Ovary (tissue), 7 donors: ENCODE measurements at regions not wholly inside any gene's neighbourhood (a gene's known extent, or its start where the extent isn't known, plus 50 kb on each side); places are given as distances from the start of the nearest gene placed in this dataset. TPM values are rescaled to one million over a fixed set of nuclear protein-coding genes. Genes with fewer than 3 reads are reported as not detected.

Experiments
- DNase-seq, 5 donors: peaks; one replicate each; pipeline ENCODE4 v3.0.0-alpha.2; 2019 to 2020
- H3K27ac ChIP-seq, 2 donors: fragments of 200-600 bp; one replicate each; pipeline versions ENCODE4 v1.5.1 to v1.8.0; 2019 to 2022
- H3K27me3 ChIP-seq: fragments of 200-600 bp; one replicate; pipeline ENCODE4 v1.8.0; 2022
- H3K36me3 ChIP-seq: fragments of 200-600 bp; sonication (generic); one replicate; pipeline ENCODE4 v1.5.1; 2019
- H3K4me1 ChIP-seq: one replicate; pipeline ENCODE4 v1.8.1; 2013; ENCODE audit warnings: mild to moderate bottlenecking, moderate library complexity; ENCODE audit not compliant: insufficient read depth
- H3K4me3 ChIP-seq: fragments of 200-600 bp; sonication (generic); one replicate; pipeline ENCODE4 v1.5.1; 2017
- H3K9me3 ChIP-seq, 2 donors: fragments of 200-600 bp in 1 of 2; sonication (generic) in 1 of 2; one replicate each; pipeline versions ENCODE4 v1.5.1 to v1.8.1; 2013 to 2019; ENCODE audit warnings: mild to moderate bottlenecking in 1 of 2, moderate library complexity in 1 of 2
- EP300 ChIP-seq: sonication (generic); formaldehyde crosslinking; IDR thresholded peaks from one replicate; pipeline ENCODE4 v1.6.1; 2017; ENCODE audit warnings: antibody characterized with exemption
- POLR2A ChIP-seq: fragments of 450-650 bp; IDR thresholded peaks from one replicate; pipeline ENCODE4 v1.6.1; 2017; ENCODE audit warnings: antibody characterized with exemption, mild to moderate bottlenecking, moderate library complexity
- WGBS, 3 donors: extraction: QIAGEN DNeasy Blood & Tissue Kit in 1 of 3; methylation state at CpG; one replicate each; pipeline versions ENCODE4 v1.1.5 to v1.1.7; 2013 to 2017; 5-methylcytosine and 5-hydroxymethylcytosine counted together
- intact Hi-C, 4 donors: fragments of 100-400 bp; cut with DNase I; formaldehyde crosslinking; loops; one replicate each; pipeline versions ENCODE4 v1.11.0 to v1.15.1; 2022 to 2023
- small RNA-seq: library from RNA; depleted of rRNA; stranded (forward); fragments of <200 nt; gene quantifications from one replicate; pipeline ENCODE3, GENCODE V24; 2016
- TF ChIP-seq, protein P1 (sequence below), 3 donors: fragments of 450-650 bp in 2 of 3; fragments of 200-600 bp in 1 of 3; IDR thresholded peaks; one replicate each; pipeline versions ENCODE4 v1.5.1 to v1.8.0; 2016 to 2022; ENCODE audit warnings: antibody characterized with exemption in 3 of 3, mild to moderate bottlenecking in 1 of 3
- donor health status: DM: no; HTN: no; CAD: no; lungs with moderate emphysema.
- donor health status: DM: no; HTN: no; CAD: no.
- donor health status: Bipolar disorder and iron deficiency.
- donor health status: DM: no; HTN: no; CAD: no.
- donor health status: DM: yes; HTN: yes; CAD: no.

DNA sequence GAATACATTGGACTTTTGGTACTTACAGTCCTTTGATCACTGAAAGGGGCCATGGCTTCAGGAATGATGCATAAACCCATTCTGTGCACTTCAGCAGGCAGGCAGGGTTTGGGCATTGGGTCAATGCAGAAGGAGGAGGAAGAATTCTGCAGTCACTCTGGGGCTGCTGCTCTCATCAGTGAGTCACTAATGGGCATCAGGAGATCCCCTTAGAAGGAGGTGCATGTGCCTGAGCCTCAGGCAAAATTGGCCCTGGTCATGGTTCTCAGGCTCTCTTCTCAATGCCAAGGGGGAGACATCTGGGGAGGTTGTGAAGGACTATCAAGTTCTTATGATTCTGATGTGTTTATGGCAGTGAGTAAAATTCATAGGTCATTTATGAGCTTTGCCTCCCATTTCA is 52.0 kb upstream of the TNP1 start:
- DNase-seq = no peak
- Histone ChIP-seq H3K27me3 (no peaks in the 10 kb centered on the region), H3K36me3 (no peaks in the 10 kb centered on the region), H3K9me3 (no peaks in the 10 kb centered on the region), H3K4me3 (no peak overlapping the region), H3K4me1 (peaks cover 2% of the 10 kb centered on the region), H3K27ac (no peak overlapping the region)
- intact Hi-C loops = no loop called here
- no peak for TF ChIP-seq EP300
- no peak for TF ChIP-seq POLR2A
- TF ChIP-seq, protein P1, sequence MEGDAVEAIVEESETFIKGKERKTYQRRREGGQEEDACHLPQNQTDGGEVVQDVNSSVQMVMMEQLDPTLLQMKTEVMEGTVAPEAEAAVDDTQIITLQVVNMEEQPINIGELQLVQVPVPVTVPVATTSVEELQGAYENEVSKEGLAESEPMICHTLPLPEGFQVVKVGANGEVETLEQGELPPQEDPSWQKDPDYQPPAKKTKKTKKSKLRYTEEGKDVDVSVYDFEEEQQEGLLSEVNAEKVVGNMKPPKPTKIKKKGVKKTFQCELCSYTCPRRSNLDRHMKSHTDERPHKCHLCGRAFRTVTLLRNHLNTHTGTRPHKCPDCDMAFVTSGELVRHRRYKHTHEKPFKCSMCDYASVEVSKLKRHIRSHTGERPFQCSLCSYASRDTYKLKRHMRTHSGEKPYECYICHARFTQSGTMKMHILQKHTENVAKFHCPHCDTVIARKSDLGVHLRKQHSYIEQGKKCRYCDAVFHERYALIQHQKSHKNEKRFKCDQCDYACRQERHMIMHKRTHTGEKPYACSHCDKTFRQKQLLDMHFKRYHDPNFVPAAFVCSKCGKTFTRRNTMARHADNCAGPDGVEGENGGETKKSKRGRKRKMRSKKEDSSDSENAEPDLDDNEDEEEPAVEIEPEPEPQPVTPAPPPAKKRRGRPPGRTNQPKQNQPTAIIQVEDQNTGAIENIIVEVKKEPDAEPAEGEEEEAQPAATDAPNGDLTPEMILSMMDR (IDR thresholded peaks at IDR 0.05) = no peak

DNA sequence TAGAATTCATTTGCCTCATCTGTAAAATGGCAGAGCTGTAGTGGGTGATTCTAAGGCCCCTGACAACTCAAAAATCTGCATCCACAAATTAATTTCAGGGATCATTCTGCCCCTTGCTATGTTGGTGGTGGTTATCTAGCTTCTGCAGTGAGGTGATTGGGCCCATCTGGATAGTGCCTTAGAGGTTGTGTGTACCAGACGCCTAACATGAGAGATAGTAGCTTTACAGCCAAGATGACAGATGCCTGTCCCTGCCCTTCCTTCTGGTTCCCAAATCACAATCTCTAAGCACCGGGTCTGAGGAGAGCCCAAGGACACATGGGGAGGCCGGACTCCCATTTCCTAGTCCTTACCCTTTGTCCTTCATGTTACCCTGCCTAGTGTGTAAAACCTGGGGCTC is 51.1 kb upstream of the TNP1 start:
- intact Hi-C loops = no loop called here
- H3K36me3 ChIP-seq = no peaks in the 10 kb centered on the region
- H3K27me3 ChIP-seq = no peaks in the 10 kb centered on the region
- peaks cover 2% of the 10 kb centered on the region for H3K4me1 ChIP-seq
- H3K4me3 ChIP-seq = no peak overlapping the region
- WGBS, 3 donors = 64 to 74% (median 70%) methylated on average over 3 of the region's 3 CpGs
- no peaks in the 10 kb centered on the region for H3K9me3 ChIP-seq
- TF ChIP-seq, protein P1 (IDR thresholded peaks at IDR 0.05) = no peak
- TF ChIP-seq POLR2A (no peak), EP300 (no peak)
- no peak overlapping the region for H3K27ac ChIP-seq
- DNase-seq = no peak

DNA sequence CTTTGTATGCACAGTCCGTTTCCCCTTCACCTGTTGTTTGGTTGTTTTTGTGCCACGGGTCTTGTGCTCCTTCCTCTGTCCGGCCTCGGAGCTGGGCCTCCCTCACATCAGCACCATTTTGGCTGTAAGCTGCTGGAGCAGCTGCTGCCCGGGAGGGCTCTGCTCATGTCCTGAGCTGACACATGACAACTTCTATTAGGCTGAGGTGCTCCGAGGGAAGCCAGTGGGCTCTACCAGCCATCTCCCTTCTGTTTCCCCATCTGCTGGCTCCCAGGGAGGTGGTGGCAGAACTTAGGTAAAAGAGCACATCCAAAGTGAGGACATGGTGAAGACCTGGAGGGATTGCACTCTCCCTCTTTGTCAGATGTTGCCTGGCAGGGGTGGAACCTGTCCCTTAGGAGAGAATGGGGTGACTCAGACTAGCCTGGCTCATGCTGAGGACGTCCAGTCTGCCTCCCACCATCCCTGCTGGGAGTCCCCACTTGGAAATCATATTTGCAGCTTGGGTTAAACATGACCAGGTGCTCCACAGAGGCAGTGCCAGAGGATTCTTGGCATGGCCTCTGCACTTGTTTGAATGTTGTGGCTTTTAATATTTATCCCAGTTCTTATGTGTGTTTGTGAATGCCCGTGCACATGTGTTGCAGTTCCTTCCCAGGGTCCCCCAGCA is 49.8 kb upstream of the TNP1 start:
- intact Hi-C loops = no loop called here
- no peaks in the 10 kb centered on the region for H3K9me3 ChIP-seq
- WGBS, 3 donors = 72 to 83% (median 75%) methylated on average over 8 of the region's 8 CpGs
- no peaks in the 10 kb centered on the region for H3K36me3 ChIP-seq
- TF ChIP-seq, protein P1 (IDR thresholded peaks at IDR 0.05) = no peak
- TF ChIP-seq EP300 = no peak
- no peak for TF ChIP-seq POLR2A
- H3K27me3 ChIP-seq = no peaks in the 10 kb centered on the region
- H3K4me1 ChIP-seq = peaks cover 2% of the 10 kb centered on the region
- H3K4me3 ChIP-seq = no peak overlapping the region
- DNase-seq = no peak
- no peak overlapping the region for H3K27ac ChIP-seq

Small RNA genes in the stretch of these regions (small RNA-seq; reads per million reads assigned to genes)
- gene RF01983 = not detected
